NCI-H524 (cell line): ENCODE measurements at regions not wholly inside any gene's neighbourhood (a gene's known extent, or its start where the extent isn't known, plus 50 kb on each side); places are given as distances from the start of the nearest gene placed in this dataset.
A peak's percentile ranks its signal among the peaks of the same experiment; 100 is the strongest.
"Not testable (repeated sequence)": the region's sequence is repeated elsewhere in the genome, so short reads cannot be mapped to it uniquely, and the experiment has no call there.

Experiments
- DNase-seq, 2 experiments: peaks; one replicate each; lab custom pipeline; 2025; lab: John Stamatoyannopoulos, UW

- no peak for DNase-seq
Measured at GRCh38 chrX:113315927-113316326, 475.3 kb upstream of the AMOT start.

GRCh38 chrX:113305496-113305895 lies 464.9 kb upstream of the AMOT start:
- DNase-seq, result no peak

DNA sequence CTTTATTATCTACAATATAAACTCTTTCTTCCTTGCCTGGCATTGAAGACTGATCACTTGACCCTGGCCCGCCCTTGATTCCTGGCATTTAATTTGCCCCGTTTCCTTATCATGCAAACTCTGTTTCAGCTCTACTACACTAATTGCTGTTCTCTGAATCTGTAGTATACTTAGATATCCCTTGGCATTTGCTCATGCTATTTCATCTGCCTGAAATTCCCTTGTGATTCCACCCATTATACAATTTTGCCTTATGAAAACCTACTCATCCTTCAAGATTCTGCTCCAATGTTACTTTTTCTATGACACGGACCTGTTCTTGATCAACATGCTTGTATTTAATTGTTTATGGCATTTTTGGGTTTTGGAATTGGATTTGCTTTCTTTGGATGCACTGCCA lies 459.9 kb upstream of the AMOT start:
- DNase-seq, result no peak

DNA sequence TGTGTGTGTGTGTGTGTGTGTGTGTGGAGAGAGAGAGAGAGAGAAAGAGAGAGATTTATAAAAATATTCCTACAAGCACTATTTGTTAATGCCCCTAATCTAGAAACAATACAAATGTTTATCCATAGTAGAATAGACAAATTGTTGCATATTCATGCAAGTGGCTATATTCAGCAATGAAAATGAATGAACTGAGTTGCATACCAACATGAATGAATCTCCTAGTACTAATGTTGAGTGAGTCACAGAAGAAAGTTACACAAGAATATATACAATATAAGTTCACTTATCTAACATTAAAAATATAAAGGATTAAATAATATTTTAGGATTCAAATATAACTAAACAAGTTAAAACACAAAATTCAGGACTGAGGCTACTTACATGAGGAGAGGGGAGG lies 456.8 kb upstream of the AMOT start:
- DNase-seq, result no peak

DNA sequence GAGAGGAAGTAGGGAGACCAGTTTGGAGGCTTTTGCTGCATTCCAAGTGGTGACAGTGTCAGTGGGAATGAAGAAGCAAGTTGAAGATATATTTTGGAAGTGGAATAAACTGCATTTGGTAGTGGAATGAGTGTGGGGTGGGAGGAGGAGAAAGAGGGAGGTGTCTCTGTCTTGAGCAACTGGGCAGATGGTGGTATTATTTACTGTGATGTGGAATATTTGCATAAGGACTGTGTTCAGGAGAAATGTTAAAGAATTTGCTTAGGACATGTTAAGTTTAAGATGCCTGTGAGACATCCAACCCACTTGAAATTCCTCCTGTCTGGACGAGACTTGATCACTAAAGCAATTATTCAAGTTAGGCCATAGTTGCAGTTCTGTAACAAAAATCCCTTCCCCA lies 448.9 kb upstream of the AMOT start:
- DNase-seq, result no peak

GRCh38 chrX:113287761-113288160 lies 447.1 kb upstream of the AMOT start:
- DNase-seq, result no peak

DNA sequence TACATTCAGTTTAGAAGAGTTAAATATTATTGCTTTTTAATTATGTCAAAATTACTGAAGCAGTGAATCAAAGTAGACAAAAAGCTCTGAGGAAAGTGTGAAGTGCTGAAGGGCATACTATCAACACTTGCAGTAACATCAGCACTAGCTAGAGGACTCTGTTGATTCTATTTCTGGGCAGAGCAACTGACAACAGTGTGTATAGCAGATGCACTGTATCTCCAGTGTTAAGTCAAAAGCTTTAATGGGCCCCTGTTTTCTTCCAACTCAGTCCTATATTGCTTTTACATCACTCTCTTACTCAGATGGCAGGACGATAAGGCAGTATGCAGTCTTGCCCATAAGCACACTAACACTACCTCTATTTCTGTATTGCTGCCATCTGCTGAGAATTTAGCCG lies 435.2 kb upstream of the AMOT start:
- no peak for DNase-seq

DNA sequence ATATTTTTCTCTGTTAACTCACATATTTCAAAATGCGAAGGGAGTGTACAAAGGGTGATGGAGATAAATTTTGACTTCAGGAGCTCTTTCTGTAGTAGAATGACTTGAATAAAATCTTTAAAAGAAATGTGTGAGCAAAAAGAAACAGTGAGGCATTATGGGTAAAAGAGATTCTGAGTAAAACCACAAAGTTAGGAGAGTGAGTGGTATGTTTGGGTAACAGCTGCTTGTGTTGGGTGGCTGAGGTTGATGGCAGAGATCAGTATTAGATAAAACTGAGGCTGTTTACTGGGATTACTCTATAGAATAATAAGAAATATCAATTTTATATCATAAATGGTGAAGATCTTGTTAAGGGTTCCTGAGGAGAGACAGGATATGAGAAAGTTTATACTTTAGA lies 434.2 kb upstream of the AMOT start:
- no peak for DNase-seq

- DNase-seq, result no peak
Measured at GRCh38 chrX:113274345-113274744, 433.7 kb upstream of the AMOT start.

GRCh38 chrX:113269203-113269602 lies 428.6 kb upstream of the AMOT start:
- DNase-seq, result no peak

DNA sequence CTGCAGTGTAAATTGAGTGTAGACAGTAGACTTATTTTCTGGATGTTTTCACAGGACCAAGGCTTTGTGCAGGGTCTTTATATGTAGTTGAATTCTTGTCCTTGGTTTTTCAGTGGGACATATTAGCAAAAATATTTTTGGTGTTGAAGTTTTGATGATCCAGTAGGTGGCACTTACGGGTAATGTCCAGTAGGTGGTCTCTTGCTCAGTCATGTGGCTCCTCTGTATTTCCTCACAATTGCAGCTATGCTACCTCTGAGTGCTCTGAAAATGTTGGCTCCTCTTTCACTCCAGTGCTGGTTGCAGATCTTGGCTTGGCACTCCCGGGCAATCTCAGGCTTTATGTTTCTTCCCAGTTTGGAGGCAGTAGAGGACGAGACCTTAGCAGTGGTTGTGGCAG lies 419.8 kb upstream of the AMOT start:
- DNase-seq, result no peak

- DNase-seq, result no peak
Measured at GRCh38 chrX:113222305-113222704, 381.7 kb upstream of the AMOT start.

- DNase-seq, result no peak
Measured at GRCh38 chrX:113212052-113212451, 371.4 kb upstream of the AMOT start.

DNA sequence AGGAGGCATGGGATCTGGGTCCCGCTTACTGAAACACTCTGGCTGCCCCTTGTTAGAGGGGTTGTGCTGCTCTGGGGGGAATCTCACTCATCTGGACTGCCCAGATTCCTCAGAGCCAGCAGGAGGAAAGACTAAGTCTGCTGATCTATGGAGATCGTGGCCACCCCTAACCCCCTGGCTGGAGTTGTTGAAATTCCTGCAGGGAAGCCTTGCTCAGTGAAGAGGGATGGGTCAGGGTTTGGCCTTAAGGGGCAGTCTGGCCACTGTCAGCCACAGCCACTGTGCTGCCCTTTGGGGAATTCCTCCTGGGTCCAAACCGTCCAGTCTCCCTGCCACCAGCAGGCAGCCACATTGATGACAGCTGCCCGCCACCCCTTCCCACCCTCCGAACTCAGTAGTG lies 362.0 kb upstream of the AMOT start:
- DNase-seq, result no peak

- no peak for DNase-seq
Measured at GRCh38 chrX:113195949-113196348, 355.3 kb upstream of the AMOT start.

- no peak for DNase-seq
Measured at GRCh38 chrX:113192418-113192817, 351.8 kb upstream of the AMOT start.

- DNase-seq, result peak; percentile 74 to 87
Measured at GRCh38 chrX:113157496-113157895, 316.9 kb upstream of the AMOT start.

DNA sequence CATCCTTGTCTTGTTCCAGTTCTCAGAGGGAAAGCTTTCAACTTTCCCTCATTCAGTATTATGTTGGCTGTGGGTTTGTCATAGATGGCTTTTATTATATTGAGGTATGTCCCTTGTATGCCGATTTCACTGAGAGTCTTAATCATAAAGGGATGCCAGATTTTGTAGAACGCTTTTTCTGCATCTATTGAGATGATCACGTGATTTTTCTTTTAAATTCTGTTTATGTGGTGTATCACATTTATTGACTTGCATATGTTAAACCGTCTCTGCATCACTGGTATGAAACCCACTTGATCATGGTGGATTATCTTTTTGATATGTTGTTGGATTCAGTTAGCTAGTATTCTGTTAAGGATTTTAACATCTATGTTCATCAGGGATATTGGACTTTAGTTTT lies 313.7 kb upstream of the AMOT start:
- DNase-seq, result not testable (repeated sequence)

DNA sequence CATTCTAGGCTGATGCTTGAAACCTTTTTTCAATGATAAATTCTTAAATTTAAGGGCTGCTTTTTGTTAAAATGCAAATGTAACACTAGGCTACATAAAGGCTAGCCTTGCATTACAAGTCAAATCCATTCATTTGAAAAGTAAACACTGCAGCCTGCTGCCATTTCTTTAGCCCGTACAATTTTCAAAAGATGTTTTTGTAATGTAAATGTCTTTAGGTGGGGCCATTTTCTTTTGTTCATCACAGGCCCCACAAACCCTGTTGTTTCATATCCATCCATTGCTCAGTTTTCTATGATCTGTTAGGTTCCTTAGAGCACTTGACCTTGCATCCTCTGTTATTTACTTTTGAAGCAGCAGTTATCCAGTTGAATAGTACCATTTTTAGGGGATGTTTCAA lies 296.2 kb upstream of the AMOT start:
- no peak for DNase-seq

DNA sequence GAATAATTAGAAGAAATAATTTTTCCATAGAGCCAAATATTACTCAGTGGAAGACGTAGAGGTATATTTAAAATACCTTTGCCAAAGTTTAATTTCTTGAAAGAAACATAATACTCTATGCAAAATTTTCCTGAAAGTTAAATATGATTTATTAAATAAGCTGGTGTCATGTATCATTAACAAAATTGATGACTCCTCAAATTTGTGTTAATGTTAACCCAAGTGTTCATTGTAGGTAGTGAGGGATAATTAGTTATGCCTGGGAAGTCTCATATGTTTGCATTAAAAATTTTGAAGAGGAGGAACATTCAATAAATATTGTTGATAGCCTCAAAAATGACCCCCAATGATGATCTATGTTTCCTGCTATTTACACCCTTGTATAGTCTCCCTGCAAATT lies 292.7 kb upstream of the AMOT start:
- no peak for DNase-seq

DNA sequence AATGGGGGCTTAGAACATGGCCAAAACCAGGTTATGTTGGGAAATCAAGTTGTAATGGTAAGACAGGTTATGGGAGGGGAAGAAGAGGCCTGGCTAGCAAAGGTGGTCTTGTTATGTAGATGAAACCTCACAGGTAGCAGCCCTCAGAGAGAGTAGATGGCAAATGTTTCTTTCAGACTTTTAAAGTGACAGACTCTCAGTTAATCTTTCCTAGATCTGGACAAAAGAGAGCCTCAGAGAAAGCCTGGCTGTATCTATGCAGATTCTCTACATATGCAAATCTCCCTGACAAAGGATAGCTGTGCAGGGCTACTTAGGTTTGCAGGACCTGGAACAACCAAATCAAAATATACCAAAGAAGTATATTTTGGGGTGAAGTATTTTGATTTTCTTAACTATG lies 284.1 kb upstream of the AMOT start:
- DNase-seq, result no peak

GRCh38 chrX:113075521-113075920 lies 234.9 kb upstream of the AMOT start:
- no peak for DNase-seq

GRCh38 chrX:113059714-113060113 lies 219.1 kb upstream of the AMOT start:
- DNase-seq, result peak; percentile 24 to 66

GRCh38 chrX:113058634-113059033 lies 218.0 kb upstream of the AMOT start:
- DNase-seq, result no peak

DNA sequence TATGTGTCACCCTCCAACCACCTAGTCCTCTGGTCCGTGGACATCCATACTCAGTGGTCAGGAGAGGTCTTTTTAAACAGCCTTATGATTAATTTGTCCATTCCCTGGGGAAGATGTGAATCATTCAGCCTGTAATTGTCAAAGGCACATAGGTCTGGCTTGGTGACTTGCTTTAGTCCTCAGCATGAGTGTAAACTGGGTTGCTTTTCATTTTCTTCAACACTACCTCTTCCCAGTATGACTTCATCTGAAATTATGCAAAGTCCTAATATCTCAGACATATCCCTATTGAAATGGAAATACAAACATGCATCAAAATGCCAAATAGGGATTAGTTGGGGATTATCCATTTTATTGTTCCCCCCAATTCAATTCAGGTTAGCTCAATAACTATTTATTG lies 208.3 kb upstream of the AMOT start:
- no peak for DNase-seq
